ENCODE measurements at regions not wholly inside any gene's neighbourhood (a gene's known extent, or its start where the extent isn't known, plus 50 kb on each side); places are given as distances from the start of the nearest gene placed in this dataset.

DNA sequence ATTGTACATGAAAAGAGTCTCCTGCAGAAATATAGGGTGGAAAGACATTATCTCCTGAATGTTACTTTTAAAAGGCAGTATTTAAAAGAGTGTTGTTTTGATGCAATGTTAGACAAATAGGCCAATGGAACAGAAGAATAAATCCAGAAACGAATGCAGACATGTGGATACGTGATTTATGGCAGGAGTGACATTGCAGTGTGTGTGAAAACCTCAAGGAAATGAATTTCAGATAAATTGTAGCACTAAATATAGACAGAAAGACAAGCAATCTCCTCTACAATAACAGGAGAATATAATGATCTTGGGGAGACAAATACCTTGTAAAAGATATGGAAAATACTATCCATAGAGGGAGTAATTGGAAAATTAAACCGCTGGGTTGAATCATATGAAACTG is 387.8 kb upstream of the CHRM3 start (continued):
- TF ChIP-seq ZNF776 (tag by site-specific recombination; IDR thresholded peaks at IDR 0.05; ENCODE audit: borderline replicate concordance) (no peak), ZNF837 (tag by site-specific recombination; IDR thresholded peaks at IDR 0.05) (no peak)

DNA sequence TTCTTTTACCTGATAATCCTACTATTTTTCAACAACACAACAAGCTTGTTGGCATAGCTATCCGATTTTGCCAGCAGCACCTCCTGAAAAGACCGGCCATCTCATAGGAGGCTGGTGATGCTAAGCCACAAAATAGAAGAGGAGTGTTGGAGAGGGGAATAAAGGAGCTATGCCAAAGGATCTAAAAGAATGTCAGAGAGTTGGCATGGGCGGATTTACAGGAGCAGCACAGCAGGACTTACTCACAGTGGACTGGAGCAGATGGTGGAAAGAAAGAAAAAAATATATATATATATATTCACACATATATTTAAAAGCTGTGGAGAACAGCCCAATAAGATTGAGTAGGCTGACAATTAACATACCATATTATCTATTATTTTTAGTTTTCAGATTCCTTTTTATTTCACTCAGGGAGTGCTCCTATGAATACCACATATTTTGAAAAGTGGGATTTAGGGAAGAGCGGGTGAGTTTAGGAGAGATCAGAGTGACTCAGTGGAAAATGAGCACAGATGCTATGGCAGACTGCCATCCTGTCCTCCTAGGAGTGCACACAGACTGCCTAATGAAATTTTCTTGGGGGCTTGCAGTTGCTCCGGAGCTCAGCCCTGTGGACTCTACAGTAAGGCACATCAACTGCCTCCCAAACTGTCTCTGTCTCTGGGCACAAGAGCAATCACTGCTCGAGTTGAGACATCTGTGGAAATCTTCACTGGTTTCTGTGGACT is 394.4 kb upstream of the CHRM3 start:
- Histone ChIP-seq H3K27ac (ENCODE audit: extremely low read depth, low read depth, low read length) (no peak overlapping the region), H3K4me1 (ENCODE audit: control insufficient read depth, insufficient read depth, low read length) (no peaks in the 10 kb centered on the region), H3K36me3 (ENCODE audit: control insufficient read depth in 2 of 2, insufficient read depth in 1 of 2, low read length in 2 of 2) (no peaks in the 10 kb centered on the region), H3K4me3 (ENCODE audit: low read depth, low read length) (no peak overlapping the region), H3K9me3 (ENCODE audit: control insufficient read depth, insufficient read depth, low read depth, low read length) (no peaks in the 10 kb centered on the region)
- CTCF ChIA-PET = interaction anchor here (1.3 kb wide), 1 partner anchor 9 kb away, joined by 5 read pairs; no protein-coding TSS in a partner anchor
- TF ChIP-seq KLF1 (tag by site-specific recombination; IDR thresholded peaks at IDR 0.05) = no peak
- no peak for TF ChIP-seq GLI2 (tag by site-specific recombination; IDR thresholded peaks at IDR 0.05; ENCODE audit: borderline replicate concordance, low read depth)
- TF ChIP-seq, protein P1, sequence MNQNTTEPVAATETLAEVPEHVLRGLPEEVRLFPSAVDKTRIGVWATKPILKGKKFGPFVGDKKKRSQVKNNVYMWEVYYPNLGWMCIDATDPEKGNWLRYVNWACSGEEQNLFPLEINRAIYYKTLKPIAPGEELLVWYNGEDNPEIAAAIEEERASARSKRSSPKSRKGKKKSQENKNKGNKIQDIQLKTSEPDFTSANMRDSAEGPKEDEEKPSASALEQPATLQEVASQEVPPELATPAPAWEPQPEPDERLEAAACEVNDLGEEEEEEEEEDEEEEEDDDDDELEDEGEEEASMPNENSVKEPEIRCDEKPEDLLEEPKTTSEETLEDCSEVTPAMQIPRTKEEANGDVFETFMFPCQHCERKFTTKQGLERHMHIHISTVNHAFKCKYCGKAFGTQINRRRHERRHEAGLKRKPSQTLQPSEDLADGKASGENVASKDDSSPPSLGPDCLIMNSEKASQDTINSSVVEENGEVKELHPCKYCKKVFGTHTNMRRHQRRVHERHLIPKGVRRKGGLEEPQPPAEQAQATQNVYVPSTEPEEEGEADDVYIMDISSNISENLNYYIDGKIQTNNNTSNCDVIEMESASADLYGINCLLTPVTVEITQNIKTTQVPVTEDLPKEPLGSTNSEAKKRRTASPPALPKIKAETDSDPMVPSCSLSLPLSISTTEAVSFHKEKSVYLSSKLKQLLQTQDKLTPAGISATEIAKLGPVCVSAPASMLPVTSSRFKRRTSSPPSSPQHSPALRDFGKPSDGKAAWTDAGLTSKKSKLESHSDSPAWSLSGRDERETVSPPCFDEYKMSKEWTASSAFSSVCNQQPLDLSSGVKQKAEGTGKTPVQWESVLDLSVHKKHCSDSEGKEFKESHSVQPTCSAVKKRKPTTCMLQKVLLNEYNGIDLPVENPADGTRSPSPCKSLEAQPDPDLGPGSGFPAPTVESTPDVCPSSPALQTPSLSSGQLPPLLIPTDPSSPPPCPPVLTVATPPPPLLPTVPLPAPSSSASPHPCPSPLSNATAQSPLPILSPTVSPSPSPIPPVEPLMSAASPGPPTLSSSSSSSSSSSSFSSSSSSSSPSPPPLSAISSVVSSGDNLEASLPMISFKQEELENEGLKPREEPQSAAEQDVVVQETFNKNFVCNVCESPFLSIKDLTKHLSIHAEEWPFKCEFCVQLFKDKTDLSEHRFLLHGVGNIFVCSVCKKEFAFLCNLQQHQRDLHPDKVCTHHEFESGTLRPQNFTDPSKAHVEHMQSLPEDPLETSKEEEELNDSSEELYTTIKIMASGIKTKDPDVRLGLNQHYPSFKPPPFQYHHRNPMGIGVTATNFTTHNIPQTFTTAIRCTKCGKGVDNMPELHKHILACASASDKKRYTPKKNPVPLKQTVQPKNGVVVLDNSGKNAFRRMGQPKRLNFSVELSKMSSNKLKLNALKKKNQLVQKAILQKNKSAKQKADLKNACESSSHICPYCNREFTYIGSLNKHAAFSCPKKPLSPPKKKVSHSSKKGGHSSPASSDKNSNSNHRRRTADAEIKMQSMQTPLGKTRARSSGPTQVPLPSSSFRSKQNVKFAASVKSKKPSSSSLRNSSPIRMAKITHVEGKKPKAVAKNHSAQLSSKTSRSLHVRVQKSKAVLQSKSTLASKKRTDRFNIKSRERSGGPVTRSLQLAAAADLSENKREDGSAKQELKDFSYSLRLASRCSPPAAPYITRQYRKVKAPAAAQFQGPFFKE (tag by site-specific recombination; IDR thresholded peaks at IDR 0.05; ENCODE audit: borderline replicate concordance) = no peak
- TF ChIP-seq ZSCAN18 (tag by site-specific recombination; IDR thresholded peaks at IDR 0.05) = no peak
- TF ChIP-seq ZNF561 (tag by site-specific recombination; IDR thresholded peaks at IDR 0.05; ENCODE audit: borderline replicate concordance) = no peak
- TF ChIP-seq ZNF626 (tag by site-specific recombination; IDR thresholded peaks at IDR 0.05) = no peak
- TF ChIP-seq ZNF596 (tag by site-specific recombination; IDR thresholded peaks at IDR 0.05) = no peak
- TF ChIP-seq KLF16 (tag by site-specific recombination; IDR thresholded peaks at IDR 0.05) = no peak
- TF ChIP-seq ZBTB17 (tag by site-specific recombination; IDR thresholded peaks at IDR 0.05) = no peak
- TF ChIP-seq BCL11B (tag by site-specific recombination; IDR thresholded peaks at IDR 0.05; ENCODE audit: low read depth) = no peak
- POLR2A ChIA-PET = interaction anchor here (0.6 kb wide), 1 partner anchor 150 kb away, joined by 3 read pairs; no protein-coding TSS in a partner anchor

DNA sequence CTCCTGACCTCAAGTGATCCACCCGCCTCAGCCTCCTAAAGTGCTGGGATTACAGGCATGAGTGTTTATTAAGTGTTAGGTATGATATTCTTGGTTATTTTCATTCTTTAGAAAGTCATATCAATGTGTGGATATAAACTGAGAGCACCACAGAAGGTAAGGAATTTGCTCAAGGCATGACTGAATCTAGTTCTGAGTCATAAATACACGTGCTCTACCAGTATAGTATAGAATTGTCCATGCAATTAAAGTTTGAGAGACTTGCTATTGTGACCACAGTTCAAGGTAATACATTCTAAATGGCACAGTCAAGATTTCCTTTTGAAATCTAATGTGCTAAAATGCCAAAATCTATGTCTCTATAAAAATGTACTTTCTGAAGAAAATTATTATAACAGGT is 401.1 kb upstream of the CHRM3 start:
- Histone ChIP-seq H3K9me3 (ENCODE audit: control insufficient read depth, insufficient read depth, low read depth, low read length) (no peaks in the 10 kb centered on the region), H3K27ac (ENCODE audit: extremely low read depth, low read depth, low read length) (no peak overlapping the region), H3K4me3 (ENCODE audit: low read depth, low read length) (no peak overlapping the region), H3K4me1 (ENCODE audit: control insufficient read depth, insufficient read depth, low read length) (no peaks in the 10 kb centered on the region), H3K36me3 (ENCODE audit: control insufficient read depth in 2 of 2, insufficient read depth in 1 of 2, low read length in 2 of 2) (no peaks in the 10 kb centered on the region)
- CTCF ChIA-PET = no interaction called here
- POLR2A ChIA-PET = no interaction called here
- no peak for TF ChIP-seq PATZ1 (tag by site-specific recombination; IDR thresholded peaks at IDR 0.05)
- TF ChIP-seq KLF10 (tag by site-specific recombination; IDR thresholded peaks at IDR 0.05) = no peak
- TF ChIP-seq ZNF280C (tag by site-specific recombination; IDR thresholded peaks at IDR 0.05) = no peak
- no peak for TF ChIP-seq ZNF121 (tag by site-specific recombination; IDR thresholded peaks at IDR 0.05)
- TF ChIP-seq ZNF223 (tag by site-specific recombination; IDR thresholded peaks at IDR 0.05) = no peak
- no peak for TF ChIP-seq TRIM28 (IDR thresholded peaks at IDR 0.05; ENCODE audit: borderline replicate concordance, low read length)
- TF ChIP-seq SCRT1 (tag by site-specific recombination; IDR thresholded peaks at IDR 0.05; ENCODE audit: borderline replicate concordance) = no peak
- TF ChIP-seq BCL11A (tag by site-specific recombination; IDR thresholded peaks at IDR 0.05; ENCODE audit: low read depth) = no peak
- no peak for TF ChIP-seq OVOL3 (tag by site-specific recombination; IDR thresholded peaks at IDR 0.05)
- no peak for TF ChIP-seq ZSCAN16 (tag by site-specific recombination; IDR thresholded peaks at IDR 0.05)
